Stimulated activated CD4-positive, alpha-beta T cell treated with anti-CD3 and anti-CD28 coated beads, TNF-alpha, amount 100 ng/mL, for 4 hours (primary cell): ENCODE measurements at regions not wholly inside any gene's neighbourhood (a gene's known extent, or its start where the extent isn't known, plus 50 kb on each side); places are given as distances from the start of the nearest gene placed in this dataset.
"Not testable (repeated sequence)": the region's sequence is repeated elsewhere in the genome, so short reads cannot be mapped to it uniquely, and the experiment has no call there.

Source experiments
- DNase-seq, 3 experiments: peaks; one replicate each; pipeline ENCODE4 v3.0.0-alpha.2; 2020; ENCODE audit warnings: low read depth in 3 of 3

DNA sequence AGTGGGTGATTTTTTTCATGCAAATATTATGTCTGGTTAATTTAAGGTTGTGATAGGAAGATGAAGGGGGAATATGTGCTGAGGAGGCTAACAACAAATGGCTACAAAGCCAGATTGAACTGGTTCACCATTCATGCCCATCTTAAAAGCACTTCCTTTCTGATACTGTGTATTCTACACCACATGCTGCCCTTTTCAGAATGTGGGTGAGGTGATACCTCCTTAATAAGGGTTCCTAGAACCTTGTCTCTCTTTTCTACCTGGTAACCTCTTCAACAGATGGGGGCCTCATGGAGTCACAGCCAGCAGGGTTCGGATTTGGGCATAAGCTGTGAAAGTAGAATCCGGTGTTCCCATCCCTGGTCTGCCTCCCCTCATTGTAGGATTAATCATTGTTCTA, 1064.0 kb upstream of the SEMA6A start:
- DNase-seq, result no peak

DNA sequence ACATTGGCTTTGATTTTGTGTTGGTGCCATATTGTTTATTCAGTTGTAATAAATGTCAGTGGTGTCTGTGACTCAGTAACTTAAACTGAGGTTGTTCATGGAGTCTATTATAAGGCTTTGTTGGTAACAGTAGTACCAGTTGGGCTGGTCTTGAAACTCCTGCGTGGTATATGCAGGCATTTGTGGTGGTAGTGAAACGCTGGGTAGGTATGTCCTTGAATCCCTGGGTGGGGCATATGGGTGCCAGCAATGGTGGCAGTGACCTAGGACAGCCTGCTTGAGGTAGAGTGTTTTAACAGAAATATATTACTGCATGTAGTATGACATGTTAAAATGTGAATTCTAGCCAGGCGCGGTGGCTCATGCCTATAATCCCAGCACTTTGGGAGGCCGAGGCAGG, 1058.5 kb upstream of the SEMA6A start:
- DNase-seq, result no peak

DNA sequence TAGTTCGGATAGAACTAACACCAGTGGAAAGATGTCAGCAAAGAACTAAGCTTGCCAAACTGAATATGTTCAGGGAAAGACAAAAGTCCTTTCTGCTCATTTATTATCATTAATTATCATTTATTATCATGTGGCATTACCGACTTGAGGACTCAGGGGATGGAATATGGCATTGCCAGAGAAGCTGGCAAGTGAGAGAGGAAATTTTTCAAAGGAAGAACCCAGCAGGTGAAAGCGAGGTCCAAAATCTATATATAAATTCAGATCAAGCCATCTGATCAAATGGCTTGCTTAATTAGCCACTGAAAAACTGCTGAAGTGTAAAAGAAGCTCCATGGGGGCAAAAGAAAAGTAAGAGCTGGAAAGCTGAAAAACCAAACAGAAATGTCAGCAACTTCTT, 1049.6 kb upstream of the SEMA6A start:
- no peak for DNase-seq

DNA sequence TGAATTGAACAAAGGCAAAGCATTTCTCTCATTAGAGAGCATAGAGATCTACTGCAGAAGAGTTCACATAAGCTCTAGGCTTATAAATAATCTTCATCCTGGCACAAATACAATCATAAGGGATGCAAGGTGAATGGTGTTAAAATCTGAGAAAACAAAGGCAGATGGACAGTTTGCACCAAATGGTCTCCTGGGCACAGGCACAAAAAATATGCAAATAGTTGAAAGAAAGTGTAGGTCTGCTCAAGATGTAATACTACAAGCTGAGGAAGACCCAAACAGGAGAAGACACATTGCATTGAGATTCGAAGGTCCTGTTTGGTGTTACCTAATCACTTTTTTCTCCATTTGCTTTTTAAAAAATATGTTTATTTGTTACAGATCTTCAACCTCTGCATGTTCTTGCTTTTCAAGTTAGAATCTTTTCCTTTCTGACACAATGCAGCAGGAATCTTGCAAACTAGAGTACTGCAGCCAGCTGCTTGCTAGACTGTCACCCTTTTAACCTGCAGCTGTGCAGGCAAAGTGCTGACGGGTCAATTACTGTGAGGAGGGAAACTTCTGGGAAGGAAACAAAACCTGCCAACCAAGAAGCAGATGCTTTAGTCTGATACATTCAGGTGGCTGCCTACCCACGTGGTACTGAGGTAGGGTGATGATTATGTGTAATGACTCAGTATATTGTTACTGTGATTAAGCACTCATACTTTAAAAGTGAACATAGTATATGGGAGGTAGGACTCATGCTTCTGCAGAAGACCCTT, 1048.6 kb upstream of the SEMA6A start:
- DNase-seq, result no peak

DNA sequence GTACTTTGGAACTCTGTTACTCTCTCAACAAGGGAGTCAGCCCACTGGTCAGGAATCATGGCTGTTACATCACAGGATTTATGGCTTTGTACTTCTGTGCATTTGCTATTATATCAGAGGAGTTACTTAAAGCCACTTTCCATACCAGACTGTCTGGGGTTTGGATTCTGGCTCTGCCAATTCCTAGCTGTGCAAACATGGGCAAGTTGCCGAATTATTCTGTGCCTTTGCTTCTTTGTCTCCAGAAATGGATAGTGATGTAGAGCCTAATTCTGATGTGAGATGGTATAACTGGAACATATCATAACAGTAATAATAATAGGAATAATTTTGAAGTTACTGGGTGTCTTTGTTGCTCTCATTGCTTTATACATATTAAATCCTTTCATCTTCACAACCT, 1047.3 kb upstream of the SEMA6A start:
- no peak for DNase-seq

DNA sequence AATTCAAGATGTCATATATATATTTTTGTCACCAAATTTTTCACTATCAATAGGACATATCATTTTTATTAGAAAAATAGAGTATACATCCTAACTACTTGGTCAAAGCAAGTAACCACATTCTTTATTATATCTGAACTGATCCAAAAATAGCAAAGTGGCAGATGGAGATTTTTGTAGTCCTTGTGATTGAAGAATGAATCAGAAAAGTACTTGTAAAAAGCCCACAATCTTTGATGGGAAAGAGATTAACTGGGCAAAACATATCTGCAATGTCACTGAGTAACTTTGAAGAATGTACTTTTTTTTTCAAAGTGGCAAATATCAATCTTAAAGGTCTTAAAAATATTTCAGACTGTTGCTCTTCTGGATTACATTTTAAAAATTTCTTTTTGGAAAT, 1040.6 kb upstream of the SEMA6A start:
- DNase-seq, result no peak

DNA sequence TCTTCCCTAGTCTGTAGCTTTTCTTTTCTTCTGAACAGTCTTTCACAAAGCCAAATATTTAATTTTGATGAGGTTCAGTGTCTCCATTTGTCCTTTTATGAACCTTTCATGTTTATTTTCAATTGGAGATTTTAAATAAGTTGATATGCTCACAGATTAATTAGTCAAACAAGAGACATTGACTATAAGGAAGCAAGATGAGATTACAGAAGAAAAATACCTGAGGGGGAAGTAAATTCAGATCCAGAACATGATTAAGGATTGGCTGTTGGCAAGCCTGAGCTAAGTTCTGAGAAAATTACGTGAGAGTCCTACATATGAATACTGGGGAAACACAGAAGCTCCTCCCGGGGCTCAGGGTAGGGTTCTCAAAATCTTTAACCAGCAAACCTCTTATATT, 1039.8 kb upstream of the SEMA6A start:
- no peak for DNase-seq

DNA sequence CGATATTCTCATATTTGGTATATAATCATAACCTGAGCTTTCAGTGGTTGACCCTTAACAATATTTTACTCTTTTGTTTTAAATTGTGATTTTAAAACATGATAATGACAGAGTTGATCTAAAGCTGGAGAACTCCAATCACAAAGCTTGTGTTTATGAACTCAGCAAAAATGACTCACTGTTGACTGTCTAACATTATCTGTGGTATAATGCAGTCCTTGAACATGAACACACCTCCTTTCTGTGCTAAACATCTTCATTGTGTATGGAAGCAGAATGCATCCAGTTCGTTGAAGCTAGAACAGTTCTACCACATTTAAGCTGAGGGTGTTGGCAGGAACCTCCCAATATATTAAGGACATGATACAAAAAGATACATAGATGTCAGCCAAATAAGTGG, 1030.2 kb upstream of the SEMA6A start:
- no peak for DNase-seq

DNA sequence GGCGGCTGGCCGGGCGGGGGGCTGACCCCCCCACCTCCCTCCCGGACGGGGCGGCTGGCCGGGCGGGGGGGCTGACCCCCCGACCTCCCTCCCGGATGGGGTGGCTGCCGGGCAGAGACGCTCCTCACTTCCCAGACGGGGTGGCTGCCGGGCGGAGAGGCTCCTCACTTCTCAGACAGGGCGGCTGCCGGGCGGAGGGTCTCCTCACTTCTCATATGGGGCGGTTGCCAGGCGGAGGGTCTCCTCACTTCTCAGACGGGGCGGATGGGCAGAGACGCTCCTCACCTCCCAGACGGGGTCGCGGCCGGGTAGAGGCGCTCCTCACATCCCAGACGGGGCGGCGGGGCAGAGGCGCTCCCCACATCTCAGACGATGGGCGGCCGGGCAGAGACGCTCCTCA, 1025.2 kb upstream of the SEMA6A start:
- not testable (repeated sequence) for DNase-seq

DNA sequence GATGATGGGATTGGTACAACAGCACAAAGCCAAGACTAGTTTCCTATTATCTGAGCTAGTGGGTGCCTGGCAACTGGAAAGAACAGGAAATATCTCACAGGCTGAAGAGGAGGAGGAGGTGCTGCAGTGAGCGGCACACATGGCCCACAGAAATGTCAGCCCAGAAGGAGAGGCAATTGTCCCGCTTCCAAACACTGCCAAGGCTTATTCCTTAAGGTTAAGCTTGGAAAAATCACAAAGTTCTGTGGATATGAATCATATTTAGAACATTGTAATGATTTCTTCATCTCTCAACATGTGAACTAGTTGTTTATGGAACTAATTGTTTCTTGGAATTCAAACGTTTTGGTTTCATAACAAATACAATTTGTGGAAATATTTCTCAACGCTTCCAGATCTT, 1019.5 kb upstream of the SEMA6A start:
- DNase-seq, result no peak

DNA sequence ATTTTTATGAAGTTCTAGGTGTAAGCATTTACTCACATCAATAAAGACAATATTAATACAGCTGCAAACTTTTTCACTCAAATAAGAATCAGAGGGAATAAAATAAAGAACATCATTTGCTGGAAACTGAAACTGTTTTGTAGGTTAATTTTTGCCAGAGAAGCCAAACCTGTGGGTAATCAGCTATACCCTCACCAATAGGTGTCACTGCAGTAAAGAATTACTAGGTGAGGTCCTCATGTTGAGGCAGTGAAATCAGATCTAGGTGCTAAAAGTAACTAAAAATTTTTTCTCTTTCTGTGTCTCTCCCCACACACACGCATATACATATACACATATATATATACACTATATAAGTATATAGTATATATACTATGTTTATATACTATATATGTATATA, 1016.3 kb upstream of the SEMA6A start:
- DNase-seq, result no peak

DNA sequence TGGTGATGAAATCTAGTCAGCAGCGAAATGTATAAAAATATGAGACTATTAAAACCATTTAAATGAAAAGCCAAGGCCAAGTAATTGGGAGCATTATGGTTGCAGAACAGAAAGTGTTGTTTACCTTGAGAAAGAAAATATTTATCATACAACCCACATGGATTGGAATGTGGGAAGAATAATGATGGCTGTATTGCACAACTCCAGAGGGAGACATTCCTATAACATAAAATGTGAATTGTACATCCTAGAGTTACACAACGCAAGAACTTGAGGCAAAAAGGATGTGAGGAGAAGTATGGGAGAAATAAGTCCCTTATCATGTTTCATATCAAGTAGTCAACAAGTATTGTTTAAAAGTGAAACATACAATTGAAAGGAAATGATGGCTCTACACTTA, 1014.0 kb upstream of the SEMA6A start:
- DNase-seq, result no peak

DNA sequence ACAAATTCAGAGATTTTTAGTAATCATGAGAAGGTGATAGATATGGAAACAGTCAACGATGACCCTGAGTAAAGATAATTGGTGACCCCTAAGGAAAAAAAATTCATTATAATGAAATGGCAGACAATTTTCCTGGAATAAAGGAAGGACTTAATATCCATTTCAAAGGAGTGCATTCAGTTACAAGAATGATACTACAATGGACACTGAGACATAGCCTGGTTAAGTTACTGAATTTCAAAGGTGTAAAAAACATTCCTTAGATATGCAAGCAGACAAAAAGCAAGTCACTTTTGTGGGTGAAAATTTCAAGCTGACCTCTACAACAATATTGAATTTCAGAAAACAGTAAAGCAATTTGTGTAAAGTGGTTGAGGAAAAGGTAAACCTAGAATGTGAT, 1012.5 kb upstream of the SEMA6A start:
- no peak for DNase-seq

DNA sequence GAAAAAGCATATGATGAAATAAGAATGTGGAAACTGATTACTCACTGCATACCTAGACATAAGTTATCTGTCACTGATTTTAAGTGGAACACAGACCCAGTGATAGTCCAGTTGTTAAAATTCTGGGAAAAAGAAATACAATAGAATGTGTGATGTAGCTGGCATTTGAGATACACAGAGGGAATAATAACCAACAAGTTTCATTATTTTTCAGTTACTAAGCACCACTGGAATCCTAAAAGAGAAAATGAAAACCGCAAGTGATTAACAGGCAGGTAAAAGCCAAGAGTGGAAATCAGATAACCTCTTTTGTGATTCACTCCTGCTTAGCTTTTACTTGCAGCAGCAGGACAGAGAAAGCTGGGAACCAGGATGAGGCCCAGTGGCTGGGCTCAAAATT, 994.0 kb upstream of the SEMA6A start:
- DNase-seq, result no peak

DNA sequence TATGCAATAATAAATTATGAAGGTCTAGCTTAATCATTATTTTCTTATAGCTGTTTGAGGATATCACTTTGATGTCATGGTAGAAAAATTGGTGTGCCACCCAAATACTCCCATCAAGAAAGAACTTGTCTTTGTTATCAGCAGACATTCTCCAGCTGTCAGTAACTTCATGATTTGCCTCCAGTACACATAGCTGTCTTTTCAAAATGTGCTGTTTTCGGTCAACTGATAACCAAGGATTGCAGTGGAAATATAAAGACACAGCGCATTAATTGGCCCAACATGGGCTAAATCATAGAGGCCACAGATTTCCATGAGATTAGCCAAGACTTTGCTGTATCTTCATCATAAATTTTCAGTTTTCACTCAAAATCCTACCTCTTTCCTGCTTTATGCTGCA, 993.5 kb upstream of the SEMA6A start:
- DNase-seq, result no peak

DNA sequence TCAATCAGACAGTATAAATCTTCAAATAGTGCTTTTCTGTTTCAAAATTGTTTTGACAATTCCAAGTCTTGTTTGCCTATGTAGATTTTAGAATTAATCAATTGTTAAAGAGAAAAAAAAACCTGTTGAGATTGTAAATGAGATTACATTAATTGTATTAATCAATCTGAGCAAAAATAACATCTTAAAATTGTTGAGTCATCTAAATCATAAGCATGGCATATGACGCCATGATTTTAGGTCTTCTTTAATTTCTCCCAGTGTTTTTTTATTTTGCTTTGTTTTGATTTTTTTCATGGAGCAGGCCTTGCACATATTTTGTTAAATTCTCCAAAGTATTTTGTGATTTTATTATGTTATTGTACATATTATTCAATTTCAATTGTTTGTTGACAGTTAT, 988.0 kb upstream of the SEMA6A start:
- DNase-seq, result no peak

DNA sequence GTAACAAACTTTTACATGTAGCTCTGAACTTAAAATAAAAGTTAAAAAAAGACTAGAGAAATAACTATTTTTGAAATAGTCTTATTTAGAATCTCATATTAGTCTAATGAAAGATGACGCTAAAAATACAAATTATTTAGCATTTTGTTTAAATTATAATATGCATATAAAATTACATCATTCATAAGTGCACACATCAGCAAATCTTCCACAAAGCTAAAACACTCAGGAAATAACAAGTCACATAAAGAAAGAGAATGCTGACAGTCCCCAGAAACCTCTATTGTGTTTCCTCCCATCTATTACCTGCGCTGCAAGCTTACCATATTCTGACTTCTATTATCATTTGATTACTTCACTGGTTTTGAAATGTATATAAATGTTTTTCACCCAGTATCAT, 986.9 kb upstream of the SEMA6A start:
- no peak for DNase-seq

DNA sequence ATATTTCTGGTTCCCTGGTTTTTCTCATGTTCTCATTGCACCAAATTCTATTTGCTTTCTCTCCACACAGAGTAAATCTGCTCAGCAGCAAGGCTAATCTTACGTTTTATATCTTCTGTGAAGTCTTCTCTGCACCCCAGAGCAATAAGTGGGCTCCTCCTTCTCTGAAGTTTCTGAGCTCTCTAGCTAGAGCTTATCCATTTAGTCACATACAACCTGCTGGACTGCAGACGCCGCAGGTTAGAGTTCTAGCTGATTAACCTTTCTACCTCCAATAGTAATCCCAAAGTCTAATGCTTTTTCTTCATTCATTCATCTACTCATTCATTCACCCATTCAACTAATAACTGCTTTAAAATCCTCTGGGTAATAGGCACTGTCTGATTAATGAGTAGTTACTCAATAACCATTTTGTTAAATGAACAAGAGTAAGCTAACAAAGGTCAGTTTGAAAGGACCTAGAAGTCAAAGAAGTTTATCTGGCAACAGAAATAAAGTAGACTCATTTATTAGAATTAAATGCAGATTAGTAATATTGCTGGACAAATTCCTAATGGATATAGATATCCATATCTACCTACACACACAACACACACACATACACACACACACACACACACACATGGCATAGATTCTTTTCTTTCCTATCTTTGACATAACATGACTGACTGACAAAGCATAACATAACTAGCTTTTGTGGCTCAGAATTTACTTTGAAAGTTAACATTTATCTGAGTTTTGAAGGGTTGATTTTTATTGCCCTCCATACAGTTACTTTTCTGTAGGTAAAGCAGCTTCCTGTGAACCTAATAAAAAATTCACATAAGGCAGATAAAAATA, 984.6 kb upstream of the SEMA6A start:
- no peak for DNase-seq

DNA sequence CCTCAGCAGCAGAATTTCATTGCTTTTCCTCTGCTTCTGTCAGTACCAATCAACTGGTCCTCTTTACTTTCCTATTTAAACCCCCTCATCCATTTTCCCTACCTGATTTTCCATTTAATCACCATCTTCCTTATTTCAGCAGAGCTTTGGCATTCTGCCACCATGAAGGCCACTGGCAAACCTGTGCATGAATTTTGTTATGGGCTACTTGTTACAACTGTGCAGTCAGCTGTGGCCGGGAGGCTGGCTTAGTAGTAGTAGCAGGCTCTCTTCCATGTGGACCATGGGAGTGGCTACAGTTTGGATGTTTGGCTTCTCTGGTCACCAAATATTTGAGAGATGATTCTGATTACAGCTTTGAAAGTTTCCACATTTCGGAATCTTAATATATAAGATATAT, 976.6 kb upstream of the SEMA6A start:
- DNase-seq, result no peak

DNA sequence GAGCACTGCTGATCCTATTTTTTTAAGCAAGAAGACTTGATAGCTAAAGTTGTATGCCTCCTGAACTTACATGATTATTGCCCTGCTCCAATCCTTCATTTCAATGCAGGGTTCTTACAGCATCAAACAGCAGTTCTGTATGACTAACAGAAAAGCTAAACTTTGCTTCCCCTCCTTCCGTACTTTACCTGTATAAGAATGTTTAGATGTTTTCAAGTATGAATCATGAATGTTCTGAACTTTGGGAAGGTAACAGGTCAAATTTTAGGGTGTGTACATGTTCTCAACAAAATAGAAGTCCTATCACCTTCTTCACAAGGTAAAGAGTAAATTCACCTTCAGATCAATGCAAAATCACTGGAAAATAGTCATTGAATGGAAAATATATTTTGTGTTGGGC, 972.6 kb upstream of the SEMA6A start:
- no peak for DNase-seq

DNA sequence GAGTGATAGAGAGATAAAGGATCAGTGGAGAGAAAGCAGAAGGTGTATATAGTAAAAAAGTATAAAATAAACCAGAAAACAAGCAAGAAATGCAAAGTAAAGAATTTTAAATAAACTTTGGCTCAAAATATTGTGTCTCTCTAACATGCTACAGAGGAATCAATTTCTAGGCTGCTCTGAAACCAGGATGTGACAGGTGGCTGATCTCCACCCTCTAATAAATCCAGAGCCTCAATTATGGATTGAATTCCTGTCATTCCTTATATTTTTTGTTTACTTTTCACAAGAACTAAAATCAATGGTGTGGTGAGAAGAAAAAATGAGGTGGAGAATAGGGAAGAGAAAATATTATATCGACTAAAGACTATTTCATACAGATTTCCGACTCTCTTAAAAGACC, 965.1 kb upstream of the SEMA6A start:
- no peak for DNase-seq

DNA sequence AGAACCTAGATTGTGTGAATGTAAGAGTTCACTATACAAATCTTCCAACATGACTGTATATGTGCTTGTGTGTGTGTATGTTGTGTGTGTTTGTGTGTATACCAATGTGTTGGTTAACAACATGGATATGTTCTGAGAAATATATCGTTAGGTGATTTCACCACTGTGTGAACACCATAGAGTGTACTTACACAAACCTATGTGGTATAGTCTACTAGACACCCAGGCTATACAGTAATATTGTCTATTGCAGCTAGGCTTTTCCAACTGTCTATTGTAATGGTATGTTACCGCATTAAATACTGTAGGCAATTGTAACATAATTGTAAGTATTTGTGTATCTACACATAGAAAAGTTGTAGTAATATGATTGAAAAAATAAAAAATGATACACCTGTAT, 959.2 kb upstream of the SEMA6A start:
- DNase-seq, result no peak

DNA sequence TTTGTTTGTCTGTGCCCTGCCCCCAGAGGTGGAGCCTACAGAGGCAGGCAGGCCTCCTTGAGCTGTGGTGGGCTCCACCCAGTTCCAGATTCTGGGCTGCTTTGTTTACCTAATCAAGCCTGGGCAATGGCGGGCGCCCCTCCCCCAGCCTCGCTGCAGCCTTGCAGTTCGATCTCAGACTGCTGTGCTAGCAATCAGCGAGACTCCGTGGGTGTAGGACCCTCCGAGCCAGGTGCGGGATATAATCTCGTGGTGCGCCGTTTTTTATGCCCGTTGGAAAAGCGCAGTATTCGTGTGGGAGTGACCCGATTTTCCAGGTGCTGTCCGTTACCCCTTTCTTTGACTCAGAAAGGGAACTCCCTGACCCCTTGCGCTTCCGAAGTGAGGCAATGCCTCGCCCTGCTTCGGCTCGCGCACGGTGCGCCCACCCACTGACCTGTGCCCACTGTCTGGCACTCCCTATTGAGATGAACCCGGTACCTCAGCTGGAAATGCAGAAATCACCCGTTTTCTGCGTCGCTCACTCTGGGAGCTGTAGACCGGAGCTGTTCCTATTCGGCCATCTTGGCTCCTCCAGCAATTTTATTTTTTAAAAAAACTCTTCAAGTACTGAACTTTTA, 958.5 kb upstream of the SEMA6A start:
- DNase-seq, result not testable (repeated sequence)
